ENCODE measurements at regions not wholly inside any gene's neighbourhood (a gene's known extent, or its start where the extent isn't known, plus 50 kb on each side); places are given as distances from the start of the nearest gene placed in this dataset.

DNA sequence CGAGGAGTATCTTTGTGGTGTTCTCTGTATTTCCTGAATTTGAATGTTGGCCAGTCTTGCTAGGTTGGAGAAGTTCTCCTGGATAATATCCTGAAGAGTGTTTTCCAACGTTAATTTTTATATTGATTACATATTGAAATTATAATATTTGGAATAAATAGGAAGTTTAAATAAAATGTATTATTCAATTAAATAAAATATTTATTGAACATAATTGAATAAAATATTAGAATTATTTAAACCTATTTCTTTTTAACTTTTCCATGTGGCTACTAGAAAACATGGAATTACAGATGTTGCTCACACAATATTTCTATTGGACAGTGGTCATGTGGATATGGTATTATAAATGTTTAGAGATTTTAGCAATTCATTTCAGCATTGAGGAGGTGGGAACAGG, 170.8 kb upstream of the FST start:
- no peak overlapping the region for H3K27ac ChIP-seq (ENCODE audit: low read depth, low read length)
- H3K36me3 ChIP-seq (ENCODE audit: control insufficient read depth, insufficient read depth, low read length): no peaks in the 10 kb centered on the region
- no peaks in the 10 kb centered on the region for H3K4me1 ChIP-seq (ENCODE audit: control insufficient read depth, insufficient read depth, low read length)
- no peaks in the 10 kb centered on the region for H3K27me3 ChIP-seq (ENCODE audit: control insufficient read depth, insufficient read depth, low read length)
- no peaks in the 10 kb centered on the region for H3K9me3 ChIP-seq (ENCODE audit: control insufficient read depth, insufficient read depth, low read length)
- no peak overlapping the region for H3K9ac ChIP-seq (ENCODE audit: low read depth, low read length)
- no peak overlapping the region for H3K4me3 ChIP-seq (ENCODE audit: low read depth, low read length)

DNA sequence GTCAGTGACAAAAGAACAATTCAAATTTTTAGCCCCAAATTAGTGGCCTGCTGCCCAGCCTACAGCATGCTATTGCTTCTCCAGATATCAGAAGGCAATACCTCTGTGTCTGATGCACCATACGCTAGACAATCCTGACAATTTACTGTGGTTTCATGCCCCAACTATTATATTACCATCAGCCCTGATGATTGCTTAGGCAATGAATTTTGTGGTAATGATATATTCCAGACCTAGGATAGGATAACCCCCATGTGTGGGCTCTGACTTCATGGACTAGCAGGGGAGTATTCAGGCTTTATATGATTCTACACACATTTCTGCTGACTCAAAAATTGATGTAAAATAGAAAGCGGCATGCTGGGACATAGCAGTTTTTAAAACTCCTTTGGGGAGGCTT, 168.7 kb upstream of the FST start:
- Histone ChIP-seq H3K9ac (ENCODE audit: low read depth, low read length) (no peak overlapping the region), H3K36me3 (ENCODE audit: control insufficient read depth, insufficient read depth, low read length) (no peaks in the 10 kb centered on the region), H3K4me3 (ENCODE audit: low read depth, low read length) (no peak overlapping the region), H3K27me3 (ENCODE audit: control insufficient read depth, insufficient read depth, low read length) (no peaks in the 10 kb centered on the region), H3K4me1 (ENCODE audit: control insufficient read depth, insufficient read depth, low read length) (no peaks in the 10 kb centered on the region), H3K9me3 (ENCODE audit: control insufficient read depth, insufficient read depth, low read length) (peaks cover 4% of the 10 kb centered on the region; the same call in 1 of the 2 replicates), H3K27ac (ENCODE audit: low read depth, low read length) (no peak overlapping the region)

DNA sequence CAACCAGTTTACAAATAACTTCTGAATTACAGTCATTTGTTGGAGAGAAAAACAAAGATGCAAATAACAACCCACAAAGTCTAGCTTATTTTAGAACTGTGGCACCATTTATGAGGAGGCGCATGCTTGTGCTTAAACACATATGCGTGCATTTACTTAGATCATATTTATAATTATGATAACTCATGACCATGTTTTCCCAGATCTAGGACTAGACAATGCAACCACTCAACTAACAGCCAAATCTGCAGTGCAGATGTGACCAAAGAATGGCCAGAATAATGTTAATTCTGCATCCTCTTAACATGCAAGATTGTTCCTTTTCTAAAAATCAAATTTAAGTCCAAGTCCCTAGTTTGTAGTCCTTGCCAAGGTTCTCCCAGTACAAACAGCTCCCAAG, 167.3 kb upstream of the FST start:
- Histone ChIP-seq H3K27me3 (ENCODE audit: control insufficient read depth, insufficient read depth, low read length) (no peaks in the 10 kb centered on the region), H3K9me3 (ENCODE audit: control insufficient read depth, insufficient read depth, low read length) (peaks cover 4% of the 10 kb centered on the region; the same call in 1 of the 2 replicates), H3K27ac (ENCODE audit: low read depth, low read length) (no peak overlapping the region), H3K9ac (ENCODE audit: low read depth, low read length) (no peak overlapping the region), H3K4me3 (ENCODE audit: low read depth, low read length) (no peak overlapping the region), H3K4me1 (ENCODE audit: control insufficient read depth, insufficient read depth, low read length) (no peaks in the 10 kb centered on the region), H3K36me3 (ENCODE audit: control insufficient read depth, insufficient read depth, low read length) (no peaks in the 10 kb centered on the region)

DNA sequence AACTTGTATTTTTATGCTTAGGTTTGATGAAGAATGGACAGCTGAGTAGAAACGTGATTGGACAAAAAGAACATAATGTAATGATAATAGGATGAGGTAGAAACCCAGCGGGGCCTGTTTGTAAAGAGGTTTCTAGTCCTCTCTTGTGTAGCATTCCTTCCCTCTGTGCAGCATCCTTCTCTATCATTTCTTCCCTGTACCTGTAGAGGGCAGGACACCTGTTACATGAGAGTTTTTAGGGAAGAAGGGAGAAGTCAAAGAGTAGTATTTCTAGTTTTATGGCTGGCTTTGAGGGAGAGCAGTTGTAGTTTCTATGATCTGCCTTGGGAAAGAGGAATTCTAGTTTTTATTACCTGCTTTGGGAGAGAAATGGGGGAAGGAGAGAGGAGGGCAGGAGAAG, 162.1 kb upstream of the FST start:
- H3K9ac ChIP-seq (ENCODE audit: low read depth, low read length): no peak overlapping the region
- H3K27me3 ChIP-seq (ENCODE audit: control insufficient read depth, insufficient read depth, low read length): no peaks in the 10 kb centered on the region
- H3K4me3 ChIP-seq (ENCODE audit: low read depth, low read length): no peak overlapping the region
- no peak overlapping the region for H3K27ac ChIP-seq (ENCODE audit: low read depth, low read length)
- no peaks in the 10 kb centered on the region for H3K36me3 ChIP-seq (ENCODE audit: control insufficient read depth, insufficient read depth, low read length)
- no peaks in the 10 kb centered on the region for H3K4me1 ChIP-seq (ENCODE audit: control insufficient read depth, insufficient read depth, low read length)
- peaks cover 4% of the 10 kb centered on the region; the same call in 1 of the 2 replicates for H3K9me3 ChIP-seq (ENCODE audit: control insufficient read depth, insufficient read depth, low read length)

DNA sequence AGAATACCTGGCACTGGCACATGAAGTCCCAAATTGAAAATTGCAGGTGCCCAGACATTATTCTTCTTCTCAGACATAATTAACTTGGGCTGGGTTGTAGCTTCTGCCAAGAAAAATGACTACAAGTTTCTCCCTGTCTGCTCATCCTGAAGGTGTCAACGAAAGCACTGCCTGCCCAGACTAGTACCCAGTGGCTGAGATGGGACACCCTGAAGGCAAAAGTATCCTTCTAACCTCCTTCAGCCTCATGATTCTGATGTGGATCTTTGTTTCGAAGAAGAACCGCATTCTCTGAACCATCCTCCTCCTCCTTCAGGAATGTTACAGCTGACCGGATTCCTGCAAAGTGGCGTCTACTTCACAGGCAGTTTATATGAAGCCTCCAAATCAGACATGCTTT, 161.1 kb upstream of the FST start:
- no peak overlapping the region for H3K4me3 ChIP-seq (ENCODE audit: low read depth, low read length)
- no peak overlapping the region for H3K9ac ChIP-seq (ENCODE audit: low read depth, low read length)
- H3K4me1 ChIP-seq (ENCODE audit: control insufficient read depth, insufficient read depth, low read length): no peaks in the 10 kb centered on the region

DNA sequence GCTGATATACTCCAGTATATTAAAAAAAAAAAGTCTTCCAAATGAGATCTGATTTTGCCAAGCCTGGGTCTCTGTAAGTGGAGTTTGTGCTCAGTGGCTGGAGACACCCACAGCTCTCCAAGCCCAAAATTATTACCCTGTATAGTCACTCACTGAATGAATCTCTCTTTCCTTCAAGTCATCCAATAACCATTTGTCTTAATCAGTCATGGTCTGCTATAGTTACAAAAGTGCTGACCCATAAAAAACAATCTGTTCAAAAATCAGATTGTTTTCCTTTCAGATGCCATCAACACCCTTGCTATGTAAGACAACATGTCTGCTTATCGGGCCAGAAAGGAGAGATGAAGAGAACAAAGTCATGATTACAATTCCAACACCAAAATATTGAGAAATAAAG, 159.4 kb upstream of the FST start:
- H3K27me3 ChIP-seq (ENCODE audit: control insufficient read depth, insufficient read depth, low read length): no peaks in the 10 kb centered on the region
- H3K9ac ChIP-seq (ENCODE audit: low read depth, low read length): no peak overlapping the region
- H3K27ac ChIP-seq (ENCODE audit: low read depth, low read length): no peak overlapping the region
- H3K4me3 ChIP-seq (ENCODE audit: low read depth, low read length): no peak overlapping the region
- H3K9me3 ChIP-seq (ENCODE audit: control insufficient read depth, insufficient read depth, low read length): peaks cover under 1% of the 10 kb centered on the region; the same call in 1 of the 2 replicates
- no peaks in the 10 kb centered on the region for H3K4me1 ChIP-seq (ENCODE audit: control insufficient read depth, insufficient read depth, low read length)
- H3K36me3 ChIP-seq (ENCODE audit: control insufficient read depth, insufficient read depth, low read length): no peaks in the 10 kb centered on the region

More for the DNA sequence above, 161.1 kb upstream of the FST start:
- Histone ChIP-seq H3K36me3 (ENCODE audit: control insufficient read depth, insufficient read depth, low read length) (no peaks in the 10 kb centered on the region), H3K9me3 (ENCODE audit: control insufficient read depth, insufficient read depth, low read length) (peaks cover 4% of the 10 kb centered on the region; the same call in 1 of the 2 replicates), H3K27ac (ENCODE audit: low read depth, low read length) (no peak overlapping the region), H3K27me3 (ENCODE audit: control insufficient read depth, insufficient read depth, low read length) (no peaks in the 10 kb centered on the region)

DNA sequence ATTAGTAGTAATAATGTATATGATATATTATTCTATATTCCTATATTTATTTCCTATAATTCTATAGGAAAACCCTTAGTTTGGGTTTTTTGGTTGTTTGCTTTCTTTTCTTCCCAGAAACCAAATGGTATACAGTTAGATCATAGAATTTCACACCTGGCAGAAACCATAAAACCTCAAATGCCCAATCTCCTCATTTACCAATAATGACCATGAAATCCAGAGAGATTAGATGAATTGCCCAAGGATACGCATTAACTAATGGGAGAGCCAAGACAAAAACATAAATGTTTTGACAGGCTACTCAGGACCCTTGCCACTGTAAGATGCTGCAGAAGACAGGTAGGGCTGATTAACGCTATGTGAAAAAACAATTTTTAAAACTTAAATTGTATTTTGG, 158.7 kb upstream of the FST start:
- no peak overlapping the region for H3K27ac ChIP-seq (ENCODE audit: low read depth, low read length)

DNA sequence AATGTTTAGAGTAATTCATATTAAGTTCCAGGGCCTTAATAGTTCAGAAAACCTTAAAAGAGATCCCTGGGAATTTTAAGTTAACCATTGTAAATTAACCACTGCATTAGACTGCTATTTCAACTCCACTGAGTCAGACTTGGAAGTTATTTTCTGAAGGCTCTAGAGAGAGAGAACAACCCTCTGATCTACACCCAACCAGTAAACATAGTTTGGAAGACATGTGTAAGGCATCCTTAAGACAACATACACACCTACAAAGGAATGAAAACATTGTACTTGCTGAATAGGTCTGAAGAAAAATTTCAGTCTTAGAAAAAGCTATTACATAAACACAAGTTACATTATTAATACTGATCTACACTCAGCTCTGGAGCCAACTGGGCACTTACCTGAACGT, 158.2 kb upstream of the FST start:
- no peak overlapping the region for H3K27ac ChIP-seq (ENCODE audit: low read depth, low read length)
- H3K36me3 ChIP-seq (ENCODE audit: control insufficient read depth, insufficient read depth, low read length): no peaks in the 10 kb centered on the region
- H3K27me3 ChIP-seq (ENCODE audit: control insufficient read depth, insufficient read depth, low read length): no peaks in the 10 kb centered on the region
- no peaks in the 10 kb centered on the region for H3K9me3 ChIP-seq (ENCODE audit: control insufficient read depth, insufficient read depth, low read length)
- no peaks in the 10 kb centered on the region for H3K4me1 ChIP-seq (ENCODE audit: control insufficient read depth, insufficient read depth, low read length)
- no peak overlapping the region for H3K9ac ChIP-seq (ENCODE audit: low read depth, low read length)
- H3K4me3 ChIP-seq (ENCODE audit: low read depth, low read length): no peak overlapping the region

More for the DNA sequence above, 158.7 kb upstream of the FST start:
- no peak overlapping the region for H3K4me3 ChIP-seq (ENCODE audit: low read depth, low read length)
- H3K27me3 ChIP-seq (ENCODE audit: control insufficient read depth, insufficient read depth, low read length): no peaks in the 10 kb centered on the region
- no peaks in the 10 kb centered on the region for H3K9me3 ChIP-seq (ENCODE audit: control insufficient read depth, insufficient read depth, low read length)
- H3K36me3 ChIP-seq (ENCODE audit: control insufficient read depth, insufficient read depth, low read length): no peaks in the 10 kb centered on the region
- no peak overlapping the region for H3K9ac ChIP-seq (ENCODE audit: low read depth, low read length)
- H3K4me1 ChIP-seq (ENCODE audit: control insufficient read depth, insufficient read depth, low read length): no peaks in the 10 kb centered on the region

DNA sequence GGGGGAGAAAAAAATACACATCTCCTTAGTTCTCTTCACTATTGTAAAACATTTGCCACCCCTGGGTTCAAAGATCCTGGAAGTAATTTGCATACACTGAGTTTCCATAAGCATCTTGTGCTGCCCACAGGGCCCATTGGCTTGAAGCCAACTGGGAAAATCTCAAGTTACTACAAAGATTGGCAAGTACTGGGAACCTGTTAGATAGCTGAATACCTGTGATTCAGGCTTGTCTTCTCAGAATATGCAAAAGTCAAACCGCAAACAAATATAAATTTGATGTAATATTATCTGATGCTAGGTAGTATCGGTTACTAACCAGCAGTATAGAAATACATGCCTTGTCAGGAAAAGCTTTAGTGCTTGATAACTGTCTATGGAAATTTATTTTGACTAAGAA, 156.9 kb upstream of the FST start:
- Histone ChIP-seq H3K36me3 (ENCODE audit: control insufficient read depth, insufficient read depth, low read length) (no peaks in the 10 kb centered on the region), H3K27me3 (ENCODE audit: control insufficient read depth, insufficient read depth, low read length) (no peaks in the 10 kb centered on the region), H3K9ac (ENCODE audit: low read depth, low read length) (no peak overlapping the region), H3K27ac (ENCODE audit: low read depth, low read length) (no peak overlapping the region), H3K4me3 (ENCODE audit: low read depth, low read length) (no peak overlapping the region), H3K9me3 (ENCODE audit: control insufficient read depth, insufficient read depth, low read length) (no peaks in the 10 kb centered on the region), H3K4me1 (ENCODE audit: control insufficient read depth, insufficient read depth, low read length) (no peaks in the 10 kb centered on the region)

DNA sequence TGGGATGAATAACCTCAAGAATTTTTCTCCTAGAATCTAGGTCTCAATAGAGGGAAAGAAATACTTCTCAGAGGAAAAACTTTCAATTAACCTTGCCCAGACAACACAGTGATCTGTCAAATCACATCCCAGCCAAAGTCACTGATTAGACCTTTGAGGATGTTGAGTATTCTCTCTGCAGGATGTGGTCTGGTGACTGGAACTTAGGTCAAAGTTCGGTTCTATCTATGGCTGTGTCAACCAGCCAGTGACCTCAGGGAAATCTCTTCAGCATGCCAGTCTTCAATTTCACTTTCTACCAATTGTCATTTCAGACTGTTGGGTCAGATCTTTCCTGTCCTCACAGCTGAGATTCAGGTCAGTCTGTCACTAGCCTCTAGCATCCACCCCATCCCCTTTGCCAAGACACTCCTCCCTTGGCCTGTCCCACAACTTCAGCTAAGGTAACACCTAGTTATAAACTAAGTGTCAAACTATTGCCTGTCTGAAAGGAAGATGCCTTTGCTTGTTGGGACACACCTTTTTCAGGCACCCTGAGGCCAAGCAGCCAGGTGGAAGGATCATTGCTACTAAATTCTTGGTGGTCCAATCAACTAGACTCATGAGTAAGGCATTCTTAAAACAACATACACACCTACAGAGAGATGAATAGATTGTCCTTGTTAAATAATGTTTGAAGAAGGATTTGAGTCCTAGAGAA, 156.3 kb upstream of the FST start:
- Histone ChIP-seq H3K36me3 (ENCODE audit: control insufficient read depth, insufficient read depth, low read length) (no peaks in the 10 kb centered on the region), H3K27me3 (ENCODE audit: control insufficient read depth, insufficient read depth, low read length) (no peaks in the 10 kb centered on the region), H3K4me1 (ENCODE audit: control insufficient read depth, insufficient read depth, low read length) (no peaks in the 10 kb centered on the region), H3K9ac (ENCODE audit: low read depth, low read length) (no peak overlapping the region), H3K27ac (ENCODE audit: low read depth, low read length) (no peak overlapping the region), H3K4me3 (ENCODE audit: low read depth, low read length) (no peak overlapping the region), H3K9me3 (ENCODE audit: control insufficient read depth, insufficient read depth, low read length) (no peaks in the 10 kb centered on the region)

DNA sequence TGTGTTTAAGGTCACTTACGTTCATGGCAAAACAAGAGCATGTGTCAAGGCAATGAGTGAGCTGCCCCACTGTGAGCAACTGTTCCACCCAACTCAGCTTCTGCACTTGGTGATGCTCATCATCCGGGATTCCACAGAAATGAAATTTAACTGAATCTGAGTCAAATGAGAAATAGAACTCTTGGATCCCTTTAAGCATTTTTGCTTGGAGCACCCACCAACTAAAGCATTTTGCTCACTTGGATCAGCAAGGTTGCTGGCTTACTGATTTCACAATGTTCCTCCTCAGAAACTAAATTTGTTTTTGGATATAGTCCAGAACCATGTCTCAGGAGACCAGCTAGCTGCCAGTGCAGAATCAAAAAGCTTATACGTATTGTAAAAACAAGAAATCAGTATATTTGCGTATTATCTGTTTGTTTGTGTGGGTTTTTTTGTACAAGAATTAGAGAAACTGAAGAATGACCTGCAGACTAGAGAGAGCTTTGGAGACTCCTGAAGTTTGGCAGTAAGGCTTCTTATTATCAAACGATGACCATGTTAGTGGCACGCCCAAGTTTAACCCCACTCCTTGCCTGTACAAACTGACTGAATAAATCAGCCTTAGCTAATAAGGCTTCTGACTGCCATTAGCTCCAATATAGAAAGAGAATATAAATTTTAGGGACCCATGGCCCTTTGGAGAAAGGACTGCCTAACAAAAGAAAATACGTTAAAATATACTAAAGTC, 153.8 kb upstream of the FST start:
- Histone ChIP-seq H3K4me1 (ENCODE audit: control insufficient read depth, insufficient read depth, low read length) (no peaks in the 10 kb centered on the region), H3K36me3 (ENCODE audit: control insufficient read depth, insufficient read depth, low read length) (no peaks in the 10 kb centered on the region), H3K27me3 (ENCODE audit: control insufficient read depth, insufficient read depth, low read length) (no peaks in the 10 kb centered on the region), H3K9ac (ENCODE audit: low read depth, low read length) (no peak overlapping the region), H3K27ac (ENCODE audit: low read depth, low read length) (no peak overlapping the region), H3K9me3 (ENCODE audit: control insufficient read depth, insufficient read depth, low read length) (no peaks in the 10 kb centered on the region), H3K4me3 (ENCODE audit: low read depth, low read length) (no peak overlapping the region)
